Left ventricle myocardium inferior (tissue), 1 donor: ENCODE measurements at regions not wholly inside any gene's neighbourhood (a gene's known extent, or its start where the extent isn't known, plus 50 kb on each side); places are given as distances from the start of the nearest gene placed in this dataset.

Experiments
- DNase-seq: peaks from one replicate; pipeline ENCODE4 v3.0.0-alpha.2; 2020
- H3K27ac ChIP-seq: fragments of 200-600 bp; replicated peaks from 2 replicates; pipeline ENCODE4 v1.8.0; 2021
- H3K27me3 ChIP-seq: fragments of 200-600 bp; 2 replicates; pipeline ENCODE4 v1.8.0; 2021; ENCODE audit warnings: low read depth
- H3K36me3 ChIP-seq: fragments of 200-600 bp; 2 replicates; pipeline ENCODE4 v1.8.0; 2021
- H3K4me1 ChIP-seq: fragments of 200-600 bp; 2 replicates; pipeline ENCODE4 v1.8.0; 2021
- H3K4me3 ChIP-seq: fragments of 200-600 bp; 2 replicates; pipeline ENCODE4 v1.8.0; 2021; ENCODE audit warnings: mild to moderate bottlenecking, moderate library complexity
- H3K9me3 ChIP-seq: fragments of 200-600 bp; replicated peaks from 2 replicates; pipeline ENCODE4 v1.8.0; 2021
- CTCF ChIP-seq: fragments of 200-600 bp; IDR thresholded peaks from 2 replicates; pipeline ENCODE4 v1.8.0; 2021; ENCODE audit warnings: antibody characterized with exemption, mild to moderate bottlenecking, borderline replicate concordance
- intact Hi-C: fragments of 100-400 bp; cut with micrococcal nuclease; formaldehyde crosslinking; loops from one replicate; pipeline ENCODE4 v1.11.0; 2022
- microRNA-seq: library from miRNA; unstranded; fragments of <30 nt; microRNA quantifications from one replicate; pipeline ENCODE4 v1.2.0, GENCODE V29; 2020
- donor health status: DM: no; HTN: yes; CAD: no; lungs with severe emphysema.

- no peaks in the 10 kb centered on the region for H3K4me1 ChIP-seq
- DNase-seq: no peak
- no peak overlapping the region for H3K27ac ChIP-seq
- TF ChIP-seq CTCF: no peak
- intact Hi-C loops: no loop called here
- no peaks in the 10 kb centered on the region for H3K36me3 ChIP-seq
- no peaks in the 10 kb centered on the region for H3K27me3 ChIP-seq
- no peaks in the 10 kb centered on the region for H3K9me3 ChIP-seq
- no peak overlapping the region for H3K4me3 ChIP-seq
Measured at GRCh38 chr7:29754874-29755490, 51.3 kb upstream of the WIPF3 start.

Small RNA genes in the stretch of these regions (microRNA-seq; reads per million reads assigned to microRNA genes)
- 2.8 reads per million for gene MIR550A3
